Colonic mucosa (tissue), 4 donors: ENCODE measurements at regions not wholly inside any gene's neighbourhood (a gene's known extent, or its start where the extent isn't known, plus 50 kb on each side); places are given as distances from the start of the nearest gene placed in this dataset.

ENCODE experiments used
- DNase-seq: peaks from one replicate; pipeline ENCODE4 v3.0.0-alpha.2; 2020
- H3K27ac ChIP-seq: fragments of 200-600 bp; one replicate; pipeline ENCODE4 v1.8.0; 2021
- H3K27me3 ChIP-seq: fragments of 200-600 bp; one replicate; pipeline ENCODE4 v1.8.0; 2021
- H3K36me3 ChIP-seq: fragments of 200-600 bp; one replicate; pipeline ENCODE4 v1.8.0; 2021
- H3K4me1 ChIP-seq: fragments of 200-600 bp; one replicate; pipeline ENCODE4 v1.8.0; 2021; ENCODE audit warnings: mild to moderate bottlenecking
- H3K4me3 ChIP-seq: fragments of 200-600 bp; one replicate; pipeline ENCODE4 v1.8.0; 2021
- H3K9ac ChIP-seq, 2 donors: one replicate each; pipeline ENCODE4 v1.7.0; 2013; ENCODE audit warnings: control low read depth in 2 of 2, low read depth in 2 of 2, low read length in 2 of 2
- H3K9me3 ChIP-seq: fragments of 200-600 bp; one replicate; pipeline ENCODE4 v1.8.0; 2021
- intact Hi-C: fragments of 100-400 bp; cut with DNase I; formaldehyde crosslinking; loops from one replicate; pipeline ENCODE4 v1.14.1; 2022
- TF ChIP-seq, protein P1 (sequence below): fragments of 200-600 bp; IDR thresholded peaks from one replicate; pipeline ENCODE4 v1.8.0; 2022; ENCODE audit warnings: antibody characterized with exemption, mild to moderate bottlenecking
- donor health status: healthy.
- donor health status: DM: no; HTN: no; CAD: no.
- donor health status: DM: no; HTN: no; CAD: no.

DNA sequence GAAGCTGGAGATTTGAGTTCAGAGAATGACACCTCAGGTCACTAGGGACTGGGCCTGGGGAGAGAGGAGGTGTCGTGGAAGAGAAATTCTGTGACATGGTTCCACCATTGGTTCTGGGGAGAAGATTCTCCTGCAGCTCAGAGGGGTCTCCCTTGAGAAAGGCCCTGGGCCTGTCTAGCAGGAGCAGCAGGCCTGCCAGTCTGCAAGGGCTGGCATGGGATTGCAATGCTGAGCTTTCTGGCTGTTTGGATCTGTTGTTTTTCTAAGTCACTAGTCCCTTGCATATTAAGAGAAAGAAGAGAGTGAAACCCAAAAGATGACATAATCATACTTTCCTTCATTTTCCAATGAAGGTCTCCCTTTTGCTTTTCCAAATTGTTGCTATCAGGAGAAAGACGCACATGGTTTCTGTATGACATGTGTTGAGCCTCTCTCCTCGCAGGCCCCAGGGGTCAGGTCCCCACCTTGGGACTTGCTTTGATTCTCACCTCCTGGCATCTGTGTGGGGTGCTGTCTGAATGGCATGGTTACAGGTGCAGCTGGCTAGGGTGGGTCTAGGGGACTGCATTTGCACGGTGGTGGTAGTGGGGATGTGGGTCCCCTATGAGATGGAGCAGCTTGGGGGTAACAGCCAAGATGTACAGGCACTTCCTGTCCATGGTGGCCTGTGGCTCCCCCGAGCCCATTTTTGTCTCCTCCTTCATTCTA, 117.8 kb downstream of the GLI2 start:
- no peak overlapping the region for H3K4me3 ChIP-seq
- no peaks in the 10 kb centered on the region for H3K9me3 ChIP-seq
- TF ChIP-seq, protein P1, sequence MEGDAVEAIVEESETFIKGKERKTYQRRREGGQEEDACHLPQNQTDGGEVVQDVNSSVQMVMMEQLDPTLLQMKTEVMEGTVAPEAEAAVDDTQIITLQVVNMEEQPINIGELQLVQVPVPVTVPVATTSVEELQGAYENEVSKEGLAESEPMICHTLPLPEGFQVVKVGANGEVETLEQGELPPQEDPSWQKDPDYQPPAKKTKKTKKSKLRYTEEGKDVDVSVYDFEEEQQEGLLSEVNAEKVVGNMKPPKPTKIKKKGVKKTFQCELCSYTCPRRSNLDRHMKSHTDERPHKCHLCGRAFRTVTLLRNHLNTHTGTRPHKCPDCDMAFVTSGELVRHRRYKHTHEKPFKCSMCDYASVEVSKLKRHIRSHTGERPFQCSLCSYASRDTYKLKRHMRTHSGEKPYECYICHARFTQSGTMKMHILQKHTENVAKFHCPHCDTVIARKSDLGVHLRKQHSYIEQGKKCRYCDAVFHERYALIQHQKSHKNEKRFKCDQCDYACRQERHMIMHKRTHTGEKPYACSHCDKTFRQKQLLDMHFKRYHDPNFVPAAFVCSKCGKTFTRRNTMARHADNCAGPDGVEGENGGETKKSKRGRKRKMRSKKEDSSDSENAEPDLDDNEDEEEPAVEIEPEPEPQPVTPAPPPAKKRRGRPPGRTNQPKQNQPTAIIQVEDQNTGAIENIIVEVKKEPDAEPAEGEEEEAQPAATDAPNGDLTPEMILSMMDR = no peak
- intact Hi-C loops = no loop called here
- no peak overlapping the region for H3K27ac ChIP-seq
- no peaks in the 10 kb centered on the region for H3K27me3 ChIP-seq
- H3K9ac ChIP-seq = no peak overlapping the region
- no peaks in the 10 kb centered on the region for H3K4me1 ChIP-seq
- H3K36me3 ChIP-seq = no peaks in the 10 kb centered on the region
- no peak for DNase-seq

DNA sequence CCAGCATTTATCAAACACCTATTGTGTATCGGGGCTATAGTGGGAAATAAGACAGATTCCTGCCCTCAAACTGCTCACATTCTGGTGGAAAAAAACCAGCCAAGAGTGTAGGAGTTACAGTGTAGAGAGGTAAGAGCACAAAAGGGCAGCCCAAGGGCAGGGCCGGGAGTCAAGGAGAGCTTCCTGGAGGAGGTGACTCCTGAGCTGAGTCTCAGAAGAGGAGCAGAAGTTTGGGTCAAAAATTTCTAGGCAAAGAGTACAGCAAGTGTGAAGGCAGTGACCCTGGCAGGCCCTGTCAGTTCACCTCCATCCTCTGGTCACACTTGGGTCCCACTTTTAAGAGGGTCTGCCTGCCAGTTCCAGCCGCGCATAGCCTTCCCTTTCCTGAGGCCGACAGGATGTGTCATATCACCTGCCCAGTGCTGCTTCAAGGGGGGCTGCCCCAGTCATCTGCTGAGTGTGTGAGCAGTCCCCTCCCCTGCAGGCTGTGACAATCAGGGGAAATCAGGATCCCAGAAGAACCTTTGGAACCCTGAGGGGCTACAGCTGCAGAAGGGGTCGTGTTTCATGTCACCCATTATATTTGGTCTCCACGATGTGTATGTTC, 118.4 kb downstream of the GLI2 start:
- no peak overlapping the region for H3K27ac ChIP-seq
- no peaks in the 10 kb centered on the region for H3K36me3 ChIP-seq
- no peak overlapping the region for H3K4me3 ChIP-seq
- no peak overlapping the region for H3K9ac ChIP-seq
- TF ChIP-seq, protein P1 = no peak
- no peak for DNase-seq
- H3K9me3 ChIP-seq = no peaks in the 10 kb centered on the region
- H3K4me1 ChIP-seq = no peaks in the 10 kb centered on the region
- intact Hi-C loops = no loop called here
- H3K27me3 ChIP-seq = no peaks in the 10 kb centered on the region

DNA sequence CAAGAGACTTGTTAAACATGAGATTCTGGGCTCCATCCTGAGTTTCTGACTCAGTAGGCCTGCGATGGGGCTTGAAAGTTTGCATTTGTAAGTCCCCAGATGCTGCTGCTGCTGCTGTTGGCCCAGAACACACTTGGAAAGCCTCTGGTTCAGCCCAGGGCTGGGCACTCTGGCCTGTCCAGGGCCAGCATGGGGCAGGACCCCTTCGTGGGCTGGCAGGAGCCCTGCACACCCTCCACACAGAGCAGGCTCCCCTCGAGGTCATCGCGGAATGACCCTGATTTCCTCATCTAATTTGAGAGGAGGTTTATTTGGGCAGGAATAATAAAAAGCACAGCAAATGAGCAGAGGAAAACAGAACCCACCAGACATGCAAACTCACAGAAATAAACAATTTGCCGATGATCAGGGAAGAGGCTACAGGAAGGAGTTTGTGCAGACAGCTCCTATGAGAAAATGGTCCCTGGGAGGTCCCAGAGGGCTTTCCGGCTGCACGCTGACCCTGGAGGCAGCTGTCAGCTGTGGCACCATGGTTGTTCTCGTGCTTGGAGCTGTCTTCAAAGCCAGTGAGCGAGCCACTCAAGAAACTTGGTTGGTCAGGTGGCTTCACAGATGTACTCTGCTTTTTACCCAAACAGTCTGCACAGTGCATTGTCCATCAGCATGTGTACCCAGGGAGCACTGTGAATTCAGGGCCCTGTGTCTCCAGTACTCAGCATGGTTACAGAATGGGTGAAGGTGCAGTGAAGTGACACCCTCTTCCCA, 119.3 kb downstream of the GLI2 start:
- TF ChIP-seq, protein P1 = no peak
- intact Hi-C loops = no loop called here
- Histone ChIP-seq H3K9me3 (no peaks in the 10 kb centered on the region), H3K4me1 (no peaks in the 10 kb centered on the region), H3K9ac (no peak overlapping the region), H3K4me3 (no peak overlapping the region), H3K27me3 (no peaks in the 10 kb centered on the region), H3K36me3 (no peaks in the 10 kb centered on the region), H3K27ac (no peak overlapping the region)
- no peak for DNase-seq

DNA sequence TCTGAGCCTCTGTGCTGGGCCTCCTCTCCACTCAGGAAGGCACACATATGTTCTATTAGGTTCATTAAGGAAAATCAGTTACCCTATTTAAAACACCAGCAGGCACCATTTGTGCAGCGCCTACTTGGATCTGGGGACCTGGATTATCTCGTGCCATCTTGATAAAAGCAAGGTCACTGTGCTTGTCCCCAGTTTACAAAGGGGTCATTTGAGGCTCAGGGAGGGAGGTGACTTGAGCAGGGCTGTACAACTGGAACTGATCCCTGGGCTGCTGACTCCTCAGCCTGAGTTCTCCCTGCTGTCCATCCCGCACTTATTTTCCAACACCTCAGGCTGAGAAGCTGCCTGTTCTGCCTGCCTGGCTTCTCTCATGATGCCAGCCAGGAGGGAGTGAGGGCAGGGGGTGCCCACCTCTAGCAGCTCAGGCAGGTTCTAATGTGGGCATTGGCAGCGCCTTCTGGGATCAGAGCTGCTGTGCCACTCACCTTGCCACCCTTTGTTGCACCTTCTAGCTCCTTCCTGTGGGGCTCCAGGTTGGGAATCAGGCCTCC, 120.3 kb downstream of the GLI2 start:
- H3K4me3 ChIP-seq = no peak overlapping the region
- intact Hi-C loops = no loop called here
- H3K9me3 ChIP-seq = no peaks in the 10 kb centered on the region
- H3K27ac ChIP-seq = no peak overlapping the region
- no peaks in the 10 kb centered on the region for H3K36me3 ChIP-seq
- DNase-seq = no peak
- H3K27me3 ChIP-seq = no peaks in the 10 kb centered on the region
- H3K4me1 ChIP-seq = no peaks in the 10 kb centered on the region
- TF ChIP-seq, protein P1 = no peak
- H3K9ac ChIP-seq = no peak overlapping the region

DNA sequence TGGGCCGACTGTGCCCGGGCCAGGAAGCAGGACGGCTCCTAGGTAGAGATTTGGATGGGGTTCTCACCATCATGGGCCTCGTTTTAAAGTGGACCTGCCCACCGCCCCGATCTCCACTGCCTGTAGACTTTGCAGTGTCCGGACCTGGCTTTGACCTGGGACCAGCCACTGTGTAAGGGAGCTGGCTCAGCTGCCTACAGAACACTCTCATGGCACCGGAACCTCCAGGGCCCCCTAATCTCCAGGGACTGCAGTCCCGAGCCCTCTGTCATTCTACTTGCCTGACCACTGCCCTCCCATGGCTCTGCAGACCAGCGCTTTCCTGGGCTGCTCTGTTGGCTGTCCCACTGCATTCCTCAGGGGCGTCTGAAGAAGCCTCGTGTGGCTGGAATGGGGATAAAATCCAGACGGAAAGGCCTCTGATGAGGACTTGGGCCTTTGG, 120.8 kb downstream of the GLI2 start:
- H3K27me3 ChIP-seq = no peaks in the 10 kb centered on the region
- intact Hi-C loops = no loop called here
- no peaks in the 10 kb centered on the region for H3K9me3 ChIP-seq
- H3K27ac ChIP-seq = no peak overlapping the region
- DNase-seq = no peak
- no peak overlapping the region for H3K9ac ChIP-seq
- H3K36me3 ChIP-seq = no peaks in the 10 kb centered on the region
- no peak overlapping the region for H3K4me3 ChIP-seq
- no peaks in the 10 kb centered on the region for H3K4me1 ChIP-seq
- TF ChIP-seq, protein P1 = no peak
